HL-60 (cell line): ENCODE measurements at regions not wholly inside any gene's neighbourhood (a gene's known extent, or its start where the extent isn't known, plus 50 kb on each side); places are given as distances from the start of the nearest gene placed in this dataset.

Experiments used
- DNase-seq, 2 experiments: peaks; one replicate each; pipeline ENCODE4 v3.0.0-alpha.2; 2010 to 2020; ENCODE audit warnings: low read depth in 1 of 2, low spot score in 1 of 2
- H3K27ac ChIP-seq: fragments of 250-450 bp; sonication (Bioruptor Pico); replicated peaks from 2 replicates; pipeline ENCODE4 v1.5.1; 2020; ENCODE audit warnings: mild to moderate bottlenecking, moderate library complexity
- H3K27me3 ChIP-seq: fragments of 250-450 bp; sonication (Bioruptor Pico); 2 replicates; pipeline ENCODE4 v1.5.1; 2021; ENCODE audit warnings: mild to moderate bottlenecking, moderate library complexity; ENCODE audit not compliant: insufficient read depth, poor library complexity, severe bottlenecking
- H3K4me3 ChIP-seq: replicated peaks from 2 replicates; pipeline ENCODE4 v1.5.1; 2011; ENCODE audit warnings: mild to moderate bottlenecking, control low read depth, low read length; ENCODE audit not compliant: insufficient read depth
- GABPA ChIP-seq: IDR thresholded peaks from 2 replicates; pipeline ENCODE4 v1.6.1; 2012; ENCODE audit warnings: low read depth
- POLR2AphosphoS5 ChIP-seq: IDR thresholded peaks from 2 replicates; pipeline ENCODE4 v1.6.1; 2012; ENCODE audit warnings: low read depth
- REST ChIP-seq: IDR thresholded peaks from 2 replicates; pipeline ENCODE4 v1.6.1; 2012; ENCODE audit warnings: low read depth; ENCODE audit not compliant: insufficient replicate concordance
- SPI1 ChIP-seq: IDR thresholded peaks from 2 replicates; pipeline ENCODE4 v1.6.1; 2012; ENCODE audit warnings: low read depth, mild to moderate bottlenecking, borderline replicate concordance
- TF ChIP-seq, protein P1 (sequence below): IDR thresholded peaks from one replicate; pipeline ENCODE4 v1.5.1; 2011; ENCODE audit warnings: low read length, control low read depth, inconsistent platforms; ENCODE audit not compliant: insufficient read depth

GRCh38 chr10:93220296-93221170 is 146.8 kb downstream of the CYP26A1 start:
- peaks cover 2% of the 10 kb centered on the region for H3K27me3 ChIP-seq
- TF ChIP-seq GABPA = no peak
- no peak for TF ChIP-seq SPI1
- TF ChIP-seq, protein P1, sequence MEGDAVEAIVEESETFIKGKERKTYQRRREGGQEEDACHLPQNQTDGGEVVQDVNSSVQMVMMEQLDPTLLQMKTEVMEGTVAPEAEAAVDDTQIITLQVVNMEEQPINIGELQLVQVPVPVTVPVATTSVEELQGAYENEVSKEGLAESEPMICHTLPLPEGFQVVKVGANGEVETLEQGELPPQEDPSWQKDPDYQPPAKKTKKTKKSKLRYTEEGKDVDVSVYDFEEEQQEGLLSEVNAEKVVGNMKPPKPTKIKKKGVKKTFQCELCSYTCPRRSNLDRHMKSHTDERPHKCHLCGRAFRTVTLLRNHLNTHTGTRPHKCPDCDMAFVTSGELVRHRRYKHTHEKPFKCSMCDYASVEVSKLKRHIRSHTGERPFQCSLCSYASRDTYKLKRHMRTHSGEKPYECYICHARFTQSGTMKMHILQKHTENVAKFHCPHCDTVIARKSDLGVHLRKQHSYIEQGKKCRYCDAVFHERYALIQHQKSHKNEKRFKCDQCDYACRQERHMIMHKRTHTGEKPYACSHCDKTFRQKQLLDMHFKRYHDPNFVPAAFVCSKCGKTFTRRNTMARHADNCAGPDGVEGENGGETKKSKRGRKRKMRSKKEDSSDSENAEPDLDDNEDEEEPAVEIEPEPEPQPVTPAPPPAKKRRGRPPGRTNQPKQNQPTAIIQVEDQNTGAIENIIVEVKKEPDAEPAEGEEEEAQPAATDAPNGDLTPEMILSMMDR = no peak
- TF ChIP-seq POLR2AphosphoS5 = no peak
- TF ChIP-seq REST = no peak
- H3K4me3 ChIP-seq = no peak overlapping the region
- H3K27ac ChIP-seq = no peak overlapping the region
- no peak for DNase-seq

- DNase-seq = no peak
- TF ChIP-seq POLR2AphosphoS5 (no peak), SPI1 (no peak), GABPA (no peak), REST (no peak)
- TF ChIP-seq, protein P1 = no peak
- no peak overlapping the region for H3K4me3 ChIP-seq
- no peak overlapping the region for H3K27ac ChIP-seq
- peaks cover 2% of the 10 kb centered on the region for H3K27me3 ChIP-seq
Observed at GRCh38 chr10:93221171-93221496, 147.4 kb downstream of the CYP26A1 start.

DNA sequence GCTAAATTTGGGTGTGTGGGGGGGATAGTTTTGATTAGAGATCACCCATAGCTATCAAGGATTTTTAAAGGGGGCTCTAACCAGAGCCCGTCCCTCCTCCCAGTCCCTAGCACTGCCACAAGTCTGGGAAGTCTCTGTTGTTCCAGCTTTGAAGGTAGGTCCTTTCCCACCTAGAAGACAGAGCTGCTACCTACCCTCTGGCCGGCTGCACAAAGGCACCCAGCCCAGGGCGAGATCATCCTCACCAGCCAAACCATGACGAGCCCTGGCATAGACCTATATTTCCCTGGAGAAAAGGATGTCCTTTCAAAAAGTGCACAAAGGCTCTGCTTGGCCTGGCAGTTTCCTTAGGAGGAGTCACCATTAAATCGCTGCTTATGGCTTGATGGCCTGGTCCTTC is 147.8 kb downstream of the CYP26A1 start:
- Histone ChIP-seq H3K27me3 (peaks cover 2% of the 10 kb centered on the region), H3K4me3 (no peak overlapping the region), H3K27ac (no peak overlapping the region)
- TF ChIP-seq SPI1 = no peak
- TF ChIP-seq POLR2AphosphoS5 = no peak
- TF ChIP-seq REST = no peak
- no peak for TF ChIP-seq GABPA
- TF ChIP-seq, protein P1 = no peak
- no peak for DNase-seq
